ENCODE measurements at regions not wholly inside any gene's neighbourhood (a gene's known extent, or its start where the extent isn't known, plus 50 kb on each side); places are given as distances from the start of the nearest gene placed in this dataset.

- no peak overlapping the region for H3K4me3 Mint-ChIP-seq
- Histone ChIP-seq H3K9me3 (ENCODE audit: control insufficient read depth in 2 of 2, low read length in 2 of 2) (no peaks in the 10 kb centered on the region), H3K4me1 (ENCODE audit: control insufficient read depth, insufficient read depth, low read length, poor library complexity, severe bottlenecking) (no peaks in the 10 kb centered on the region), H3K27me3 (ENCODE audit: control insufficient read depth, insufficient read depth, low read length) (no peaks in the 10 kb centered on the region), H3K36me3 (ENCODE audit: control insufficient read depth, insufficient read depth, low read length) (no peaks in the 10 kb centered on the region), H3K4me3 (ENCODE audit: low read depth, low read length) (no peak overlapping the region), H3K27ac (ENCODE audit: insufficient read depth, low read length, poor library complexity, severe bottlenecking) (no peak overlapping the region)
- H3K9me3 Mint-ChIP-seq, result peaks cover 0 to 2% (median 0%) of the 10 kb centered on the region in 7 donors
- no peaks in the 10 kb centered on the region for H3K36me3 Mint-ChIP-seq
- H3K27ac Mint-ChIP-seq, result peak overlapping the region in 1 of 3 donors; percentile 50
- DNase-seq, result no peak
- no peak for ATAC-seq (ENCODE audit: low read depth in 2 of 2)
- no peaks in the 10 kb centered on the region for H3K4me1 Mint-ChIP-seq
- H3K27me3 Mint-ChIP-seq, result peaks cover 5% of the 10 kb centered on the region
Measured at GRCh38 chr13:75145927-75146326, 336.0 kb downstream of the TBC1D4 start.

GRCh38 chr13:75139291-75139690 is 342.7 kb downstream of the TBC1D4 start:
- no peaks in the 10 kb centered on the region for H3K36me3 ChIP-seq (ENCODE audit: control insufficient read depth, insufficient read depth, low read length)
- H3K4me3 Mint-ChIP-seq, result no peak overlapping the region
- no peak overlapping the region for H3K27ac ChIP-seq (ENCODE audit: insufficient read depth, low read length, poor library complexity, severe bottlenecking)
- ATAC-seq (ENCODE audit: low read depth in 2 of 2) (no peak), DNase-seq (no peak)
- H3K4me1 Mint-ChIP-seq, result no peaks in the 10 kb centered on the region
- H3K36me3 Mint-ChIP-seq, result no peaks in the 10 kb centered on the region
- H3K27ac Mint-ChIP-seq, result no peak overlapping the region
- H3K27me3 Mint-ChIP-seq, result peaks cover 5% of the 10 kb centered on the region
- no peaks in the 10 kb centered on the region for H3K4me1 ChIP-seq (ENCODE audit: control insufficient read depth, insufficient read depth, low read length, poor library complexity, severe bottlenecking)
- peaks cover 4% of the 10 kb centered on the region for H3K27me3 ChIP-seq (ENCODE audit: control insufficient read depth, insufficient read depth, low read length)
- peaks cover 0 to 23% (median 2%) of the 10 kb centered on the region in 7 donors for H3K9me3 Mint-ChIP-seq
- H3K9me3 ChIP-seq (ENCODE audit: control insufficient read depth in 2 of 2, low read length in 2 of 2), result peaks cover 0 to 3% of the 10 kb centered on the region in 2 experiments
- H3K4me3 ChIP-seq (ENCODE audit: low read depth, low read length), result no peak overlapping the region

GRCh38 chr13:75137911-75138571 is 343.9 kb downstream of the TBC1D4 start:
- Mint-ChIP-seq H3K27me3 (peaks cover 5% of the 10 kb centered on the region), H3K27ac (no peak overlapping the region), H3K9me3 (peaks cover 0 to 28% (median 2%) of the 10 kb centered on the region in 7 donors), H3K4me3 (no peak overlapping the region), H3K36me3 (no peaks in the 10 kb centered on the region), H3K4me1 (no peaks in the 10 kb centered on the region)
- H3K9me3 ChIP-seq (ENCODE audit: control insufficient read depth in 2 of 2, low read length in 2 of 2), result peaks cover 0 to 3% of the 10 kb centered on the region in 2 experiments
- no peak for ATAC-seq (ENCODE audit: low read depth in 2 of 2)
- no peak for DNase-seq
- H3K4me1 ChIP-seq (ENCODE audit: control insufficient read depth, insufficient read depth, low read length, poor library complexity, severe bottlenecking), result no peaks in the 10 kb centered on the region
- H3K27ac ChIP-seq (ENCODE audit: insufficient read depth, low read length, poor library complexity, severe bottlenecking), result no peak overlapping the region
- H3K36me3 ChIP-seq (ENCODE audit: control insufficient read depth, insufficient read depth, low read length), result no peaks in the 10 kb centered on the region
- H3K27me3 ChIP-seq (ENCODE audit: control insufficient read depth, insufficient read depth, low read length), result peaks cover 4% of the 10 kb centered on the region
- H3K4me3 ChIP-seq (ENCODE audit: low read depth, low read length), result no peak overlapping the region

GRCh38 chr13:75136151-75136550 is 345.8 kb downstream of the TBC1D4 start:
- no peaks in the 10 kb centered on the region for H3K4me1 ChIP-seq (ENCODE audit: control insufficient read depth, insufficient read depth, low read length, poor library complexity, severe bottlenecking)
- no peaks in the 10 kb centered on the region for H3K36me3 ChIP-seq (ENCODE audit: control insufficient read depth, insufficient read depth, low read length)
- H3K27ac ChIP-seq (ENCODE audit: insufficient read depth, low read length, poor library complexity, severe bottlenecking), result no peak overlapping the region
- H3K27me3 ChIP-seq (ENCODE audit: control insufficient read depth, insufficient read depth, low read length), result peaks cover 4% of the 10 kb centered on the region
- H3K4me3 ChIP-seq (ENCODE audit: low read depth, low read length), result no peak overlapping the region
- ATAC-seq (ENCODE audit: low read depth in 2 of 2) (no peak), DNase-seq (no peak)
- peaks cover 0 to 28% (median 2%) of the 10 kb centered on the region in 7 donors for H3K9me3 Mint-ChIP-seq
- no peak overlapping the region for H3K27ac Mint-ChIP-seq
- peaks cover 5% of the 10 kb centered on the region for H3K27me3 Mint-ChIP-seq
- H3K4me1 Mint-ChIP-seq, result no peaks in the 10 kb centered on the region
- peaks cover 0 to 3% of the 10 kb centered on the region in 2 experiments for H3K9me3 ChIP-seq (ENCODE audit: control insufficient read depth in 2 of 2, low read length in 2 of 2)
- no peaks in the 10 kb centered on the region for H3K36me3 Mint-ChIP-seq
- no peak overlapping the region for H3K4me3 Mint-ChIP-seq

GRCh38 chr13:75135325-75135825 is 346.6 kb downstream of the TBC1D4 start:
- H3K4me3 Mint-ChIP-seq, result no peak overlapping the region
- no peak for ATAC-seq (ENCODE audit: low read depth in 2 of 2)

GRCh38 chr13:75132701-75133695 is 349.0 kb downstream of the TBC1D4 start:
- H3K36me3 ChIP-seq (ENCODE audit: control insufficient read depth, insufficient read depth, low read length), result no peaks in the 10 kb centered on the region
- H3K36me3 Mint-ChIP-seq, result no peaks in the 10 kb centered on the region
- ATAC-seq (ENCODE audit: low read depth in 2 of 2), result no peak
- peaks cover 0 to 13% (median 2%) of the 10 kb centered on the region in 7 donors for H3K9me3 Mint-ChIP-seq
- H3K4me3 Mint-ChIP-seq, result no peak overlapping the region
- no peaks in the 10 kb centered on the region for H3K9me3 ChIP-seq (ENCODE audit: control insufficient read depth in 2 of 2, low read length in 2 of 2)
- H3K27me3 Mint-ChIP-seq, result peaks cover 5% of the 10 kb centered on the region
- no peak overlapping the region for H3K4me3 ChIP-seq (ENCODE audit: low read depth, low read length)
- H3K4me1 ChIP-seq (ENCODE audit: control insufficient read depth, insufficient read depth, low read length, poor library complexity, severe bottlenecking), result no peaks in the 10 kb centered on the region
- H3K27me3 ChIP-seq (ENCODE audit: control insufficient read depth, insufficient read depth, low read length), result peaks cover 2% of the 10 kb centered on the region
- no peak overlapping the region for H3K27ac ChIP-seq (ENCODE audit: insufficient read depth, low read length, poor library complexity, severe bottlenecking)
- H3K27ac Mint-ChIP-seq, result no peak overlapping the region
- no peak for DNase-seq
- no peaks in the 10 kb centered on the region for H3K4me1 Mint-ChIP-seq

More at GRCh38 chr13:75135325-75135825, 346.6 kb downstream of the TBC1D4 start:
- Mint-ChIP-seq H3K27me3 (peaks cover 5% of the 10 kb centered on the region), H3K9me3 (peaks cover 0 to 28% (median 2%) of the 10 kb centered on the region in 7 donors), H3K27ac (peak overlapping the region in 1 of 3 donors; percentile 2), H3K4me1 (no peaks in the 10 kb centered on the region), H3K36me3 (no peaks in the 10 kb centered on the region)
- Histone ChIP-seq H3K4me3 (ENCODE audit: low read depth, low read length) (no peak overlapping the region), H3K27ac (ENCODE audit: insufficient read depth, low read length, poor library complexity, severe bottlenecking) (no peak overlapping the region), H3K4me1 (ENCODE audit: control insufficient read depth, insufficient read depth, low read length, poor library complexity, severe bottlenecking) (no peaks in the 10 kb centered on the region), H3K9me3 (ENCODE audit: control insufficient read depth in 2 of 2, low read length in 2 of 2) (peaks cover 0 to 3% of the 10 kb centered on the region in 2 experiments), H3K27me3 (ENCODE audit: control insufficient read depth, insufficient read depth, low read length) (peaks cover 4% of the 10 kb centered on the region), H3K36me3 (ENCODE audit: control insufficient read depth, insufficient read depth, low read length) (no peaks in the 10 kb centered on the region)
- no peak for DNase-seq

GRCh38 chr13:75129331-75129730 is 352.6 kb downstream of the TBC1D4 start:
- H3K4me3 ChIP-seq (ENCODE audit: low read depth, low read length), result no peak overlapping the region
- Mint-ChIP-seq H3K4me1 (no peaks in the 10 kb centered on the region), H3K4me3 (no peak overlapping the region), H3K36me3 (no peaks in the 10 kb centered on the region), H3K9me3 (peaks cover 0 to 6% (median 0%) of the 10 kb centered on the region in 7 donors), H3K27me3 (no peaks in the 10 kb centered on the region), H3K27ac (no peak overlapping the region)
- DNase-seq, result no peak
- no peak for ATAC-seq (ENCODE audit: low read depth in 2 of 2)
- no peaks in the 10 kb centered on the region for H3K4me1 ChIP-seq (ENCODE audit: control insufficient read depth, insufficient read depth, low read length, poor library complexity, severe bottlenecking)
- no peak overlapping the region for H3K27ac ChIP-seq (ENCODE audit: insufficient read depth, low read length, poor library complexity, severe bottlenecking)
- H3K9me3 ChIP-seq (ENCODE audit: control insufficient read depth in 2 of 2, low read length in 2 of 2), result no peaks in the 10 kb centered on the region
- no peaks in the 10 kb centered on the region for H3K36me3 ChIP-seq (ENCODE audit: control insufficient read depth, insufficient read depth, low read length)
- no peaks in the 10 kb centered on the region for H3K27me3 ChIP-seq (ENCODE audit: control insufficient read depth, insufficient read depth, low read length)
